ENCODE measurements at regions not wholly inside any gene's neighbourhood (a gene's known extent, or its start where the extent isn't known, plus 50 kb on each side); places are given as distances from the start of the nearest gene placed in this dataset.

DNA sequence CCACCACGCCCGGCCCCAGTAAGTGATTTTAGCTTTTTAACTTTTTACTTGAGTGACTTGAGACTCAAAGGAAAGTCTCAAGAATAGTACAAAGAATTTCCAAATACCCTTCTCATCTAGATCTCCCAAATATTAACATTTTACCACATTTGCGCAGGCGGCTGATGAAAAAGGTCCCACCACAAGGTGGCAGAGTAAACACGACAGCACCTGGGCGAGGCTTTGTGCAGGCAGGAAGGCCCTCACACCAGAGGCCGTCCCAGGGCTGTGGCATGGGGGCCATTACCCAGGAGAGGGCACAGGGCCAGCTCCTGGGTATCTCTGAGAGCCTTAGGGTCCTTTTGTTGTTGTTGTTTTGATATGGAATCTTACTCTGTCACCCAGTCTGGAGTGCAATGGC lies 50.0 kb upstream of the WIPI2 start:
- TF ChIP-seq RFX5 (IDR thresholded peaks at IDR 0.05; ENCODE audit: low read length) = no peak
- TF ChIP-seq, protein P1, sequence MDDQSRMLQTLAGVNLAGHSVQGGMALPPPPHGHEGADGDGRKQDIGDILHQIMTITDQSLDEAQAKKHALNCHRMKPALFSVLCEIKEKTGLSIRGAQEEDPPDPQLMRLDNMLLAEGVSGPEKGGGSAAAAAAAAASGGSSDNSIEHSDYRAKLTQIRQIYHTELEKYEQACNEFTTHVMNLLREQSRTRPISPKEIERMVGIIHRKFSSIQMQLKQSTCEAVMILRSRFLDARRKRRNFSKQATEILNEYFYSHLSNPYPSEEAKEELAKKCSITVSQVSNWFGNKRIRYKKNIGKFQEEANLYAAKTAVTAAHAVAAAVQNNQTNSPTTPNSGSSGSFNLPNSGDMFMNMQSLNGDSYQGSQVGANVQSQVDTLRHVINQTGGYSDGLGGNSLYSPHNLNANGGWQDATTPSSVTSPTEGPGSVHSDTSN (IDR thresholded peaks at IDR 0.05) = no peak
- TF ChIP-seq, protein P2, sequence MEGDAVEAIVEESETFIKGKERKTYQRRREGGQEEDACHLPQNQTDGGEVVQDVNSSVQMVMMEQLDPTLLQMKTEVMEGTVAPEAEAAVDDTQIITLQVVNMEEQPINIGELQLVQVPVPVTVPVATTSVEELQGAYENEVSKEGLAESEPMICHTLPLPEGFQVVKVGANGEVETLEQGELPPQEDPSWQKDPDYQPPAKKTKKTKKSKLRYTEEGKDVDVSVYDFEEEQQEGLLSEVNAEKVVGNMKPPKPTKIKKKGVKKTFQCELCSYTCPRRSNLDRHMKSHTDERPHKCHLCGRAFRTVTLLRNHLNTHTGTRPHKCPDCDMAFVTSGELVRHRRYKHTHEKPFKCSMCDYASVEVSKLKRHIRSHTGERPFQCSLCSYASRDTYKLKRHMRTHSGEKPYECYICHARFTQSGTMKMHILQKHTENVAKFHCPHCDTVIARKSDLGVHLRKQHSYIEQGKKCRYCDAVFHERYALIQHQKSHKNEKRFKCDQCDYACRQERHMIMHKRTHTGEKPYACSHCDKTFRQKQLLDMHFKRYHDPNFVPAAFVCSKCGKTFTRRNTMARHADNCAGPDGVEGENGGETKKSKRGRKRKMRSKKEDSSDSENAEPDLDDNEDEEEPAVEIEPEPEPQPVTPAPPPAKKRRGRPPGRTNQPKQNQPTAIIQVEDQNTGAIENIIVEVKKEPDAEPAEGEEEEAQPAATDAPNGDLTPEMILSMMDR (IDR thresholded peaks at IDR 0.05) = peak; percentile 62
- TF ChIP-seq, protein P3, sequence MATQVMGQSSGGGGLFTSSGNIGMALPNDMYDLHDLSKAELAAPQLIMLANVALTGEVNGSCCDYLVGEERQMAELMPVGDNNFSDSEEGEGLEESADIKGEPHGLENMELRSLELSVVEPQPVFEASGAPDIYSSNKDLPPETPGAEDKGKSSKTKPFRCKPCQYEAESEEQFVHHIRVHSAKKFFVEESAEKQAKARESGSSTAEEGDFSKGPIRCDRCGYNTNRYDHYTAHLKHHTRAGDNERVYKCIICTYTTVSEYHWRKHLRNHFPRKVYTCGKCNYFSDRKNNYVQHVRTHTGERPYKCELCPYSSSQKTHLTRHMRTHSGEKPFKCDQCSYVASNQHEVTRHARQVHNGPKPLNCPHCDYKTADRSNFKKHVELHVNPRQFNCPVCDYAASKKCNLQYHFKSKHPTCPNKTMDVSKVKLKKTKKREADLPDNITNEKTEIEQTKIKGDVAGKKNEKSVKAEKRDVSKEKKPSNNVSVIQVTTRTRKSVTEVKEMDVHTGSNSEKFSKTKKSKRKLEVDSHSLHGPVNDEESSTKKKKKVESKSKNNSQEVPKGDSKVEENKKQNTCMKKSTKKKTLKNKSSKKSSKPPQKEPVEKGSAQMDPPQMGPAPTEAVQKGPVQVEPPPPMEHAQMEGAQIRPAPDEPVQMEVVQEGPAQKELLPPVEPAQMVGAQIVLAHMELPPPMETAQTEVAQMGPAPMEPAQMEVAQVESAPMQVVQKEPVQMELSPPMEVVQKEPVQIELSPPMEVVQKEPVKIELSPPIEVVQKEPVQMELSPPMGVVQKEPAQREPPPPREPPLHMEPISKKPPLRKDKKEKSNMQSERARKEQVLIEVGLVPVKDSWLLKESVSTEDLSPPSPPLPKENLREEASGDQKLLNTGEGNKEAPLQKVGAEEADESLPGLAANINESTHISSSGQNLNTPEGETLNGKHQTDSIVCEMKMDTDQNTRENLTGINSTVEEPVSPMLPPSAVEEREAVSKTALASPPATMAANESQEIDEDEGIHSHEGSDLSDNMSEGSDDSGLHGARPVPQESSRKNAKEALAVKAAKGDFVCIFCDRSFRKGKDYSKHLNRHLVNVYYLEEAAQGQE (IDR thresholded peaks at IDR 0.05; ENCODE audit: low read depth, low read length) = no peak
- TF ChIP-seq POLR2AphosphoS5 (IDR thresholded peaks at IDR 0.05; ENCODE audit: low read depth, low read length) = no peak
- TF ChIP-seq, protein P4, sequence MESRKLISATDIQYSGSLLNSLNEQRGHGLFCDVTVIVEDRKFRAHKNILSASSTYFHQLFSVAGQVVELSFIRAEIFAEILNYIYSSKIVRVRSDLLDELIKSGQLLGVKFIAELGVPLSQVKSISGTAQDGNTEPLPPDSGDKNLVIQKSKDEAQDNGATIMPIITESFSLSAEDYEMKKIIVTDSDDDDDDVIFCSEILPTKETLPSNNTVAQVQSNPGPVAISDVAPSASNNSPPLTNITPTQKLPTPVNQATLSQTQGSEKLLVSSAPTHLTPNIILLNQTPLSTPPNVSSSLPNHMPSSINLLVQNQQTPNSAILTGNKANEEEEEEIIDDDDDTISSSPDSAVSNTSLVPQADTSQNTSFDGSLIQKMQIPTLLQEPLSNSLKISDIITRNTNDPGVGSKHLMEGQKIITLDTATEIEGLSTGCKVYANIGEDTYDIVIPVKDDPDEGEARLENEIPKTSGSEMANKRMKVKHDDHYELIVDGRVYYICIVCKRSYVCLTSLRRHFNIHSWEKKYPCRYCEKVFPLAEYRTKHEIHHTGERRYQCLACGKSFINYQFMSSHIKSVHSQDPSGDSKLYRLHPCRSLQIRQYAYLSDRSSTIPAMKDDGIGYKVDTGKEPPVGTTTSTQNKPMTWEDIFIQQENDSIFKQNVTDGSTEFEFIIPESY (IDR thresholded peaks at IDR 0.05; ENCODE audit: borderline replicate concordance, low read depth) = no peak
- TF ChIP-seq TCF12 (IDR thresholded peaks at IDR 0.05) = no peak
- peak; percentile 79 for TF ChIP-seq SMC3 (IDR thresholded peaks at IDR 0.05; ENCODE audit: low read depth, low read length)
- TF ChIP-seq GATA2 (CRISPR knock-in tag; IDR thresholded peaks at IDR 0.05) = no peak

Measured in SK-N-SH (cell line).